ENCODE measurements at regions not wholly inside any gene's neighbourhood (a gene's known extent, or its start where the extent isn't known, plus 50 kb on each side); places are given as distances from the start of the nearest gene placed in this dataset.

GRCh38 chr7:13327669-13328068, 640.2 kb downstream of the ARL4A start:
- 48 to 74% (median 65%) methylated on average over 1 of the region's 1 CpG for WGBS, 5 donors
- Histone ChIP-seq H3K27me3 (no peaks in the 10 kb centered on the region), H3K36me3 (no peaks in the 10 kb centered on the region), H3K4me1 (no peaks in the 10 kb centered on the region), H3K27ac (no peak overlapping the region), H3K9me3 (no peaks in the 10 kb centered on the region), H3K4me3 (no peak overlapping the region)
- intact Hi-C loops (cut with DNase I; ENCODE audit: low total_unique reads): no loop called here
- TF ChIP-seq CTCF (IDR thresholded peaks at IDR 0.05) (no peak), POLR2AphosphoS5 (IDR thresholded peaks at IDR 0.05) (no peak), POLR2A (IDR thresholded peaks at IDR 0.05) (no peak), EP300 (IDR thresholded peaks at IDR 0.05) (no peak)
- no peak for DNase-seq

GRCh38 chr7:13333371-13333770, 645.9 kb downstream of the ARL4A start:
- intact Hi-C loops (cut with DNase I; ENCODE audit: low total_unique reads): no loop called here
- Histone ChIP-seq H3K27ac (no peak overlapping the region), H3K9me3 (no peaks in the 10 kb centered on the region), H3K4me1 (no peaks in the 10 kb centered on the region), H3K4me3 (no peak overlapping the region), H3K36me3 (no peaks in the 10 kb centered on the region), H3K27me3 (no peaks in the 10 kb centered on the region)
- TF ChIP-seq POLR2AphosphoS5 (IDR thresholded peaks at IDR 0.05): no peak
- TF ChIP-seq CTCF (IDR thresholded peaks at IDR 0.05): no peak
- TF ChIP-seq POLR2A (IDR thresholded peaks at IDR 0.05): no peak
- no peak for TF ChIP-seq EP300 (IDR thresholded peaks at IDR 0.05)
- 63 to 77% (median 69%) methylated on average over 1 of the region's 1 CpG for WGBS, 5 donors
- no peak for DNase-seq

GRCh38 chr7:13336227-13336626, 648.8 kb downstream of the ARL4A start:
- no peaks in the 10 kb centered on the region for H3K9me3 ChIP-seq
- no peak overlapping the region for H3K4me3 ChIP-seq
- intact Hi-C loops (cut with DNase I; ENCODE audit: low total_unique reads): no loop called here
- no peaks in the 10 kb centered on the region for H3K4me1 ChIP-seq
- no peak overlapping the region for H3K27ac ChIP-seq
- H3K27me3 ChIP-seq: no peaks in the 10 kb centered on the region
- whole genome bisulfite sequencing, 5 donors: 68 to 82% (median 75%) methylated on average over 4 of the region's 4 CpGs
- TF ChIP-seq POLR2A (IDR thresholded peaks at IDR 0.05) (no peak), CTCF (IDR thresholded peaks at IDR 0.05) (no peak), EP300 (IDR thresholded peaks at IDR 0.05) (no peak), POLR2AphosphoS5 (IDR thresholded peaks at IDR 0.05) (no peak)
- H3K36me3 ChIP-seq: no peaks in the 10 kb centered on the region
- DNase-seq: no peak

GRCh38 chr7:13352677-13353076, 636.8 kb downstream of the ETV1 start:
- intact Hi-C loops (cut with DNase I; ENCODE audit: low total_unique reads): no loop called here
- H3K27me3 ChIP-seq: no peaks in the 10 kb centered on the region
- H3K27ac ChIP-seq: no peak overlapping the region
- 45 to 77% (median 65%) methylated on average over 1 of the region's 1 CpG for WGBS, 5 donors
- TF ChIP-seq CTCF (IDR thresholded peaks at IDR 0.05) (no peak), EP300 (IDR thresholded peaks at IDR 0.05) (no peak), POLR2AphosphoS5 (IDR thresholded peaks at IDR 0.05) (no peak), POLR2A (IDR thresholded peaks at IDR 0.05) (no peak)
- H3K36me3 ChIP-seq: no peaks in the 10 kb centered on the region
- H3K9me3 ChIP-seq: no peaks in the 10 kb centered on the region
- H3K4me3 ChIP-seq: no peak overlapping the region
- DNase-seq: no peak
- H3K4me1 ChIP-seq: no peaks in the 10 kb centered on the region

Measured in stomach (tissue), 8 donors.